ENCODE measurements at regions not wholly inside any gene's neighbourhood (a gene's known extent, or its start where the extent isn't known, plus 50 kb on each side); places are given as distances from the start of the nearest gene placed in this dataset.

DNA sequence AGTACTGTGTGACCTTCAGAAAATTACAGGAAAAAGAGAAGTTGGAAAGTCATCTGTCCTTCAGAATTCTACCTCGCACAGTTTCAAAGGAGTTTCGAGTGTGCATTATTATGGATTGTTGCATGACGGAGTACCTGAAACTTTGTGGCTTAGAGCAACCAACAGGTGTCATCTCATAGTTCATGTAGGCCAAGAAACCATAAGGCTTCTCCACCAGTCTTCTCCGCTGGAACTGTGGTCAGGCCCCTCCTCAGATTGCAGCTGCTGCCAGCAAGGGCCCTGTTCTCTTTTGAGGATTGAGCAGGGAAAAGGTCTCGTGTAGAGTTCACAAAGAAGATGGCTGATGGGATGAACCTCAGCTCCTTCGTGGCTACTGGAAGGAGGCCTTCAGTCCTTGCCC is 151.2 kb upstream of the THBS2 start:
- TF ChIP-seq, protein P1, sequence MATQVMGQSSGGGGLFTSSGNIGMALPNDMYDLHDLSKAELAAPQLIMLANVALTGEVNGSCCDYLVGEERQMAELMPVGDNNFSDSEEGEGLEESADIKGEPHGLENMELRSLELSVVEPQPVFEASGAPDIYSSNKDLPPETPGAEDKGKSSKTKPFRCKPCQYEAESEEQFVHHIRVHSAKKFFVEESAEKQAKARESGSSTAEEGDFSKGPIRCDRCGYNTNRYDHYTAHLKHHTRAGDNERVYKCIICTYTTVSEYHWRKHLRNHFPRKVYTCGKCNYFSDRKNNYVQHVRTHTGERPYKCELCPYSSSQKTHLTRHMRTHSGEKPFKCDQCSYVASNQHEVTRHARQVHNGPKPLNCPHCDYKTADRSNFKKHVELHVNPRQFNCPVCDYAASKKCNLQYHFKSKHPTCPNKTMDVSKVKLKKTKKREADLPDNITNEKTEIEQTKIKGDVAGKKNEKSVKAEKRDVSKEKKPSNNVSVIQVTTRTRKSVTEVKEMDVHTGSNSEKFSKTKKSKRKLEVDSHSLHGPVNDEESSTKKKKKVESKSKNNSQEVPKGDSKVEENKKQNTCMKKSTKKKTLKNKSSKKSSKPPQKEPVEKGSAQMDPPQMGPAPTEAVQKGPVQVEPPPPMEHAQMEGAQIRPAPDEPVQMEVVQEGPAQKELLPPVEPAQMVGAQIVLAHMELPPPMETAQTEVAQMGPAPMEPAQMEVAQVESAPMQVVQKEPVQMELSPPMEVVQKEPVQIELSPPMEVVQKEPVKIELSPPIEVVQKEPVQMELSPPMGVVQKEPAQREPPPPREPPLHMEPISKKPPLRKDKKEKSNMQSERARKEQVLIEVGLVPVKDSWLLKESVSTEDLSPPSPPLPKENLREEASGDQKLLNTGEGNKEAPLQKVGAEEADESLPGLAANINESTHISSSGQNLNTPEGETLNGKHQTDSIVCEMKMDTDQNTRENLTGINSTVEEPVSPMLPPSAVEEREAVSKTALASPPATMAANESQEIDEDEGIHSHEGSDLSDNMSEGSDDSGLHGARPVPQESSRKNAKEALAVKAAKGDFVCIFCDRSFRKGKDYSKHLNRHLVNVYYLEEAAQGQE (IDR thresholded peaks at IDR 0.05; ENCODE audit: low read depth) = no peak
- TF ChIP-seq EP300 (IDR thresholded peaks at IDR 0.05; ENCODE audit: borderline replicate concordance) (no peak), CEBPB (IDR thresholded peaks at IDR 0.05) (no peak), RAD21 (IDR thresholded peaks at IDR 0.05; ENCODE audit: low read depth) (no peak), TAF1 (IDR thresholded peaks at IDR 0.05; ENCODE audit: low read depth) (no peak), YY1 (IDR thresholded peaks at IDR 0.05; ENCODE audit: low read depth) (no peak), EGR1 (IDR thresholded peaks at IDR 0.05) (no peak), NFIC (IDR thresholded peaks at IDR 0.05) (no peak), TEAD4 (IDR thresholded peaks at IDR 0.05) (no peak), CREB1 (IDR thresholded peaks at IDR 0.05; ENCODE audit: low read depth) (no peak)
- TF ChIP-seq, protein P2, sequence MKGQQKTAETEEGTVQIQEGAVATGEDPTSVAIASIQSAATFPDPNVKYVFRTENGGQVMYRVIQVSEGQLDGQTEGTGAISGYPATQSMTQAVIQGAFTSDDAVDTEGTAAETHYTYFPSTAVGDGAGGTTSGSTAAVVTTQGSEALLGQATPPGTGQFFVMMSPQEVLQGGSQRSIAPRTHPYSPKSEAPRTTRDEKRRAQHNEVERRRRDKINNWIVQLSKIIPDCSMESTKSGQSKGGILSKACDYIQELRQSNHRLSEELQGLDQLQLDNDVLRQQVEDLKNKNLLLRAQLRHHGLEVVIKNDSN (IDR thresholded peaks at IDR 0.05) = no peak
- TF ChIP-seq, protein P3, sequence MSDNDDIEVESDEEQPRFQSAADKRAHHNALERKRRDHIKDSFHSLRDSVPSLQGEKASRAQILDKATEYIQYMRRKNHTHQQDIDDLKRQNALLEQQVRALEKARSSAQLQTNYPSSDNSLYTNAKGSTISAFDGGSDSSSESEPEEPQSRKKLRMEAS (IDR thresholded peaks at IDR 0.05) = no peak
